ENCODE measurements at regions not wholly inside any gene's neighbourhood (a gene's known extent, or its start where the extent isn't known, plus 50 kb on each side); places are given as distances from the start of the nearest gene placed in this dataset.

DNA sequence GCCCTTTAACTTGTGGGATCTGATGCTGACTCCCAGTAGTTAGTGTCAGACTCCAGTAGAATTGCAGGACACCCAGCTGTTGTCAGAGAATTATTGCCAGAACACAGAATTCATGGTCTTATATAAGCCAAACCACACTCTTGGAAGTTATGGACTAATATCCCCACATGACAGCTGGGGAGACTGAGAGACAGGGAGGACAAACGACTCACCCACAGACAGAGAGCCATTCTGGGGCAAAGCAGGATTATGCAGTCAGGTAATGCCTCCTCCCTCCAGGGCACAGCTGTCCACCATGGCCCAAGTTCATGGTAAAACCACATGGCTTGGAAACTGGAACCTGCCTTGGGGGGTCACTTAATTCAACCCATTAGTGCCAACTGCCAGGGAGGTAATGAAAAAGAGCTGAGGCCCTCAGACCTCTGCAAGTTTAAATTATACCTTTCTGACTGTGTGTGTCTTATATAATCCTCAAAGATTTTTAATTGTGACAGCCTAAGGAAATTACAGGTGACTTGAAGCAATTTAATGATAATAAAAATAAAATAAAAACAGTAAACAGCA is 299.5 kb downstream of the BUD13 start:
- H3K27ac Mint-ChIP-seq (ENCODE audit: unreplicated experiment): no peak overlapping the region
- H3K4me1 Mint-ChIP-seq (ENCODE audit: low read depth, unreplicated experiment): peaks cover 13% of the 10 kb centered on the region
- peaks cover 8% of the 10 kb centered on the region for H3K9me3 Mint-ChIP-seq (ENCODE audit: unreplicated experiment)
- H3K27me3 Mint-ChIP-seq (ENCODE audit: unreplicated experiment): peaks cover 3% of the 10 kb centered on the region
- DNase-seq: no peak
- TF ChIP-seq, protein P1, sequence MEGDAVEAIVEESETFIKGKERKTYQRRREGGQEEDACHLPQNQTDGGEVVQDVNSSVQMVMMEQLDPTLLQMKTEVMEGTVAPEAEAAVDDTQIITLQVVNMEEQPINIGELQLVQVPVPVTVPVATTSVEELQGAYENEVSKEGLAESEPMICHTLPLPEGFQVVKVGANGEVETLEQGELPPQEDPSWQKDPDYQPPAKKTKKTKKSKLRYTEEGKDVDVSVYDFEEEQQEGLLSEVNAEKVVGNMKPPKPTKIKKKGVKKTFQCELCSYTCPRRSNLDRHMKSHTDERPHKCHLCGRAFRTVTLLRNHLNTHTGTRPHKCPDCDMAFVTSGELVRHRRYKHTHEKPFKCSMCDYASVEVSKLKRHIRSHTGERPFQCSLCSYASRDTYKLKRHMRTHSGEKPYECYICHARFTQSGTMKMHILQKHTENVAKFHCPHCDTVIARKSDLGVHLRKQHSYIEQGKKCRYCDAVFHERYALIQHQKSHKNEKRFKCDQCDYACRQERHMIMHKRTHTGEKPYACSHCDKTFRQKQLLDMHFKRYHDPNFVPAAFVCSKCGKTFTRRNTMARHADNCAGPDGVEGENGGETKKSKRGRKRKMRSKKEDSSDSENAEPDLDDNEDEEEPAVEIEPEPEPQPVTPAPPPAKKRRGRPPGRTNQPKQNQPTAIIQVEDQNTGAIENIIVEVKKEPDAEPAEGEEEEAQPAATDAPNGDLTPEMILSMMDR (IDR thresholded peaks at IDR 0.05; ENCODE audit: partially characterized antibody, unreplicated experiment): no peak
- H3K4me3 Mint-ChIP-seq (ENCODE audit: unreplicated experiment): no peak overlapping the region
- H3K36me3 Mint-ChIP-seq (ENCODE audit: unreplicated experiment): peaks cover 5% of the 10 kb centered on the region

DNA sequence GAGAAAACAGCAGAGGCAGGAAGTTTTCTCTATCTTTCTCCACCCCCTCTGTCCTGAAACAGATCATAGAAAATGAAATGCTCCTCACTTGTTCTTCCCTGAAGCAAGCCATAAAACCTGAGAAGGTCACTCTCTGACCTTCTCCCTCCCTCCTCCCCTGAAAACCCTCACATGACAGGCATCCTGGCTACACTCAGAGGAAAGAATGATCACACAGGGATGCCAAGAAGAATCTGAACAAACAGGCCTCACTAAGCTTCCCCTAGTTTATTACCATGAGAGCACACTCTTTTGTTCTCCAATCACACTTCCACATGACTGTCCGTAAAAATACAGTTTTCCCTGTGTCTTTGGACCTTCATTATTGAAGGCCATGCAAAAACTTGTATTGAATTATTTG is 300.1 kb downstream of the BUD13 start:
- TF ChIP-seq, protein P1 (IDR thresholded peaks at IDR 0.05; ENCODE audit: partially characterized antibody, unreplicated experiment): no peak
- H3K9me3 Mint-ChIP-seq (ENCODE audit: unreplicated experiment): peaks cover 9% of the 10 kb centered on the region
- H3K27ac Mint-ChIP-seq (ENCODE audit: unreplicated experiment): no peak overlapping the region
- no peak for DNase-seq
- H3K4me1 Mint-ChIP-seq (ENCODE audit: low read depth, unreplicated experiment): peaks cover 15% of the 10 kb centered on the region
- H3K4me3 Mint-ChIP-seq (ENCODE audit: unreplicated experiment): no peak overlapping the region
- peaks cover 5% of the 10 kb centered on the region for H3K36me3 Mint-ChIP-seq (ENCODE audit: unreplicated experiment)
- H3K27me3 Mint-ChIP-seq (ENCODE audit: unreplicated experiment): peaks cover 3% of the 10 kb centered on the region

DNA sequence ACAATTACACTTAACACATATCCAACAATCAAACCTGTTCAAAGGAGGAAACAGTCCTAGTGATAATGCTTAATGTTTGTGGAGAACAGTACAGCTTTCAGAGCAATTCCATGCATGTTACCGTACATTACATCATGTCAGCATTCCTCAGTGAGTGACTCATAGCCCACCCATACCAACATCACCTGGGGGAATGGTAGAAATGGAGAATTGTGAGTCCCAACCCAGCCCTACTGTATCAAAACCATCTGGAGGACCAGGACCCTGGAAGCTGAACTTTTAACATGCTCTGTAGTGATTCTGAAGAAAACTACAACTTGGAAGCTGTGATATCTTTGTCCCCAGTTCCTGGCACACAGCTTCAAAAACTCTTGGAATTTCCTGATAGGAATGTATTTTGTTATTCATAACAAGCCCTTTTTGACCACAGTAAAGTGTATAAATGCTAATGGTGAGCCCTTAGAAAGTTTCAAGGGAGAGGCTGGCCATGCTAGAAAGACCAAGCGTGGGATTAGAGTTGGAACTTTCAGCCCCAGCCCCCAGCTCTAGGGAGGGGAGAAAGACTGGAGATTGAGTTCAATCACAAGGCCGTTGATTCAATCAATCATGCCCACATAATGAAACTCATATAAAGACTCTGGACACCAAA is 301.1 kb downstream of the BUD13 start:
- peaks cover 5% of the 10 kb centered on the region for H3K36me3 Mint-ChIP-seq (ENCODE audit: unreplicated experiment)
- no peak overlapping the region for H3K4me3 Mint-ChIP-seq (ENCODE audit: unreplicated experiment)
- H3K4me1 Mint-ChIP-seq (ENCODE audit: low read depth, unreplicated experiment): peaks cover 20% of the 10 kb centered on the region
- H3K27me3 Mint-ChIP-seq (ENCODE audit: unreplicated experiment): peaks cover 5% of the 10 kb centered on the region
- no peak overlapping the region for H3K27ac Mint-ChIP-seq (ENCODE audit: unreplicated experiment)
- H3K9me3 Mint-ChIP-seq (ENCODE audit: unreplicated experiment): peaks cover 9% of the 10 kb centered on the region
- TF ChIP-seq, protein P1 (IDR thresholded peaks at IDR 0.05; ENCODE audit: partially characterized antibody, unreplicated experiment): no peak
- DNase-seq: no peak

DNA sequence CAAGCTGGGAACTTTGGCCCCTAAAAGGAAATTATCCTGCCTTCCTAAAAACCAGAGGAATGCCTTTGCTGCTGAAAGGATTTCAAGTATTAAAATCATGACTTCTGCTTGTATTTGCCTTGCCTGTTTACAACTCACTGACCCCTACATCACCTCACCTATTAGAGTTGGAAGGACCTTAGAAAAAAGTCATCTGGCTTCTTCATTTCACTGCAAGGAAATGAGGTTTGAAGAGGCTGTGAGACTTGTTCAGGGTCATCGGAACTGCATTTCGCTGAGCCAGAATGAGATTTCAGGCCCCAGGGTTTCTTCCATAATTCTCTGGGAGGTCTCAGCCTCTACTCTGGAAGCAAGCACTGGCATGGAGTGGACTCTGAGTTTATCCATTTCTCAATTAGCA is 304.1 kb downstream of the BUD13 start:
- H3K27ac Mint-ChIP-seq (ENCODE audit: unreplicated experiment): no peak overlapping the region
- H3K9me3 Mint-ChIP-seq (ENCODE audit: unreplicated experiment): peaks cover 9% of the 10 kb centered on the region
- DNase-seq: no peak
- TF ChIP-seq, protein P1 (IDR thresholded peaks at IDR 0.05; ENCODE audit: partially characterized antibody, unreplicated experiment): no peak
- H3K36me3 Mint-ChIP-seq (ENCODE audit: unreplicated experiment): peaks cover 5% of the 10 kb centered on the region
- H3K4me3 Mint-ChIP-seq (ENCODE audit: unreplicated experiment): no peak overlapping the region
- peaks cover 17% of the 10 kb centered on the region for H3K4me1 Mint-ChIP-seq (ENCODE audit: low read depth, unreplicated experiment)
- peaks cover 7% of the 10 kb centered on the region for H3K27me3 Mint-ChIP-seq (ENCODE audit: unreplicated experiment)

DNA sequence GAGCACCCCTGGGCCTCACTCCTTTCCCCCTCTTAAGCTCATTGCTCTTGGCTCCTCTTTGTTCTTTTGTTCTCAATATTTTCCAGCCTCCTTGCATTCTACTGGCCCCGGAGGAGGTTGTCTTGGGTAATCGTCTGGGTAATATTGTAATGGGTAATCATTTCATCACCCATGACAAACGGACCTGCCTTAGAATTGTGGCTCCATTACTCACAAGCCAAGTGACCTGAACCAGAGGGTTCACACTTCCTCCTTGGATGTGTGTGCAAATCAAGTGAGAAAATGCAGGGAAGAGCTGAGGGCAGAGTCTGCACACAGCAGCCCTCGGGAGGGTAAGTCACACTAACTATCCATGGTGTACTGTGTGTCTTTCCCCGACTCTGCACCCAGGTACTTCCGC is 305.0 kb downstream of the BUD13 start:
- no peak overlapping the region for H3K27ac Mint-ChIP-seq (ENCODE audit: unreplicated experiment)
- DNase-seq: no peak
- peaks cover 5% of the 10 kb centered on the region for H3K36me3 Mint-ChIP-seq (ENCODE audit: unreplicated experiment)
- no peak overlapping the region for H3K4me3 Mint-ChIP-seq (ENCODE audit: unreplicated experiment)
- H3K4me1 Mint-ChIP-seq (ENCODE audit: low read depth, unreplicated experiment): peaks cover 17% of the 10 kb centered on the region
- peaks cover 9% of the 10 kb centered on the region for H3K9me3 Mint-ChIP-seq (ENCODE audit: unreplicated experiment)
- TF ChIP-seq, protein P1 (IDR thresholded peaks at IDR 0.05; ENCODE audit: partially characterized antibody, unreplicated experiment): no peak
- peaks cover 7% of the 10 kb centered on the region for H3K27me3 Mint-ChIP-seq (ENCODE audit: unreplicated experiment)
